CD4-positive, alpha-beta T cell (primary cell): ENCODE measurements at regions not wholly inside any gene's neighbourhood (a gene's known extent, or its start where the extent isn't known, plus 50 kb on each side); places are given as distances from the start of the nearest gene placed in this dataset.

Source experiments
- ATAC-seq: fragments of 200-7000 bp; cut with Tn5 transposase; one replicate; pipeline ENCODE4 v1.10.0; 2022; ENCODE audit warnings: mild to moderate bottlenecking; ENCODE audit not compliant: poor library complexity
- CTCF ChIA-PET: fragments of 350-600 bp; sonication (Branson Sonifier 250); formaldehyde crosslinking; loops from one replicate; lab custom pipeline; 2021; ENCODE audit warnings: antibody characterized with exemption, inconsistent platforms; lab: Charles Lee
- POLR2A ChIA-PET: fragments of 350-600 bp; sonication (Branson Sonifier 250); formaldehyde crosslinking; loops from one replicate; lab custom pipeline; 2021; ENCODE audit warnings: antibody characterized with exemption, inconsistent platforms; lab: Charles Lee
- DNase-seq, 14 experiments: peaks; one replicate each; pipeline ENCODE4 v3.0.0-alpha.2; 2013 to 2020; ENCODE audit warnings: mixed read lengths in 2 of 14
- H3K27ac ChIP-seq, 2 donors: one replicate each; pipeline versions ENCODE4 v1.5.1 to v1.7.0; 2013; ENCODE audit warnings: low read length in 2 of 2, low read depth in 1 of 2, mild to moderate bottlenecking in 1 of 2
- H3K27me3 ChIP-seq, 2 experiments: 1 replicate in 1 of 2; 2 replicates in 1 of 2; pipeline versions ENCODE4 v1.6.1 to v1.7.0; 2013; ENCODE audit warnings: low read length in 2 of 2, control low read depth in 1 of 2, mild to moderate bottlenecking in 1 of 2, moderate library complexity in 1 of 2; ENCODE audit not compliant: insufficient read depth in 2 of 2, control insufficient read depth in 1 of 2
- H3K36me3 ChIP-seq: one replicate; pipeline ENCODE4 v1.6.1; 2013; ENCODE audit warnings: low read length, control low read depth; ENCODE audit not compliant: insufficient read depth
- H3K4me1 ChIP-seq: one replicate; pipeline ENCODE4 v1.6.1; 2013; ENCODE audit warnings: low read length, control low read depth; ENCODE audit not compliant: insufficient read depth
- H3K4me3 ChIP-seq: one replicate; pipeline ENCODE4 v1.5.1; 2013; ENCODE audit warnings: mild to moderate bottlenecking, low read length, moderate library complexity
- H3K9me3 ChIP-seq, 2 experiments: 1 replicate in 1 of 2; 2 replicates in 1 of 2; pipeline versions ENCODE4 v1.6.1 to v1.7.0; 2013; ENCODE audit warnings: low read length in 2 of 2, mild to moderate bottlenecking in 2 of 2, control low read depth in 1 of 2, moderate library complexity in 1 of 2; ENCODE audit not compliant: control insufficient read depth in 1 of 2, insufficient read depth in 1 of 2
- H3K27ac Mint-ChIP-seq: one replicate; pipeline ENCODE4 v1.8.0; 2020; ENCODE audit warnings: mixed read lengths
- H3K27me3 Mint-ChIP-seq: one replicate; pipeline ENCODE4 v1.8.0; 2021; ENCODE audit warnings: mixed read lengths
- H3K36me3 Mint-ChIP-seq: one replicate; pipeline ENCODE4 v1.8.0; 2021; ENCODE audit warnings: low read depth, mixed read lengths
- H3K4me1 Mint-ChIP-seq: one replicate; pipeline ENCODE4 v1.8.0; 2021; ENCODE audit warnings: low read depth, mixed read lengths
- H3K4me3 Mint-ChIP-seq: one replicate; pipeline ENCODE4 v1.8.0; 2020; ENCODE audit warnings: mild to moderate bottlenecking, mixed read lengths
- H3K9me3 Mint-ChIP-seq: one replicate; pipeline ENCODE4 v1.8.0; 2020; ENCODE audit warnings: mixed read lengths
- intact Hi-C, 2 experiments: fragments of 100-400 bp; cut with DNase I in 1 of 2; cut with micrococcal nuclease in 1 of 2; formaldehyde crosslinking; loops; one replicate each; pipeline versions ENCODE4 v1.15.1 to v1.9.0; 2023 to 2025; cut with DNase I, micrococcal nuclease
- TF ChIP-seq, protein P1 (sequence below): fragments of 200-600 bp; IDR thresholded peaks from one replicate; pipeline ENCODE4 v1.8.0; 2022; ENCODE audit warnings: antibody characterized with exemption, mild to moderate bottlenecking

DNA sequence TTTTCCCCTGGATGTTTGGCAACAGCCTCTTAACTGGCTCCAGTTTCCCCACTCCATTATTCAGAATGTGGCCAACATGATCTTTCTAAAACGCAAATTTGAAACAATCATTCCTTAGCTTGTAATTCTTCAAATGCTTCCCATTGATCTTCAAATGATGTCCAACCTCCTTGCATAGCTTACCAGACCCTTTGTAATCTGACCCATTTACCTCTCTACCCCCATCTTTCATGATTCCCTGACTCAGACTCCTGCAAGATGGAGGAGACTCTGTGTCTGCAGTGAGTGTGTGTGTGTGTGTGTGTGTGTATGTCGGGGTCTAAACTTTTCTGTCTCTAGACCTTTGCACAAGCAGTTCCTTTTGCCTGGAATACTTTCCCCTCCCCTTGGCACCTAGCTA, 515.7 kb upstream of the PROK2 start:
- H3K27ac ChIP-seq = no peak overlapping the region
- Mint-ChIP-seq H3K36me3 (no peaks in the 10 kb centered on the region), H3K27ac (no peak overlapping the region), H3K4me3 (no peak overlapping the region), H3K9me3 (no peaks in the 10 kb centered on the region), H3K4me1 (no peaks in the 10 kb centered on the region), H3K27me3 (no peaks in the 10 kb centered on the region)
- ChIA-PET POLR2A (no interaction called here), CTCF (interaction anchor here (0.6 kb wide), 1 partner anchor 29 kb away, joined by 3 read pairs; no protein-coding TSS in a partner anchor)
- no peaks in the 10 kb centered on the region for H3K4me1 ChIP-seq
- DNase-seq (no peak), ATAC-seq (no peak)
- H3K36me3 ChIP-seq = no peaks in the 10 kb centered on the region
- TF ChIP-seq, protein P1, sequence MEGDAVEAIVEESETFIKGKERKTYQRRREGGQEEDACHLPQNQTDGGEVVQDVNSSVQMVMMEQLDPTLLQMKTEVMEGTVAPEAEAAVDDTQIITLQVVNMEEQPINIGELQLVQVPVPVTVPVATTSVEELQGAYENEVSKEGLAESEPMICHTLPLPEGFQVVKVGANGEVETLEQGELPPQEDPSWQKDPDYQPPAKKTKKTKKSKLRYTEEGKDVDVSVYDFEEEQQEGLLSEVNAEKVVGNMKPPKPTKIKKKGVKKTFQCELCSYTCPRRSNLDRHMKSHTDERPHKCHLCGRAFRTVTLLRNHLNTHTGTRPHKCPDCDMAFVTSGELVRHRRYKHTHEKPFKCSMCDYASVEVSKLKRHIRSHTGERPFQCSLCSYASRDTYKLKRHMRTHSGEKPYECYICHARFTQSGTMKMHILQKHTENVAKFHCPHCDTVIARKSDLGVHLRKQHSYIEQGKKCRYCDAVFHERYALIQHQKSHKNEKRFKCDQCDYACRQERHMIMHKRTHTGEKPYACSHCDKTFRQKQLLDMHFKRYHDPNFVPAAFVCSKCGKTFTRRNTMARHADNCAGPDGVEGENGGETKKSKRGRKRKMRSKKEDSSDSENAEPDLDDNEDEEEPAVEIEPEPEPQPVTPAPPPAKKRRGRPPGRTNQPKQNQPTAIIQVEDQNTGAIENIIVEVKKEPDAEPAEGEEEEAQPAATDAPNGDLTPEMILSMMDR = no peak
- H3K4me3 ChIP-seq = no peak overlapping the region
- H3K27me3 ChIP-seq = no peaks in the 10 kb centered on the region
- intact Hi-C loops = no loop called here
- no peaks in the 10 kb centered on the region for H3K9me3 ChIP-seq

DNA sequence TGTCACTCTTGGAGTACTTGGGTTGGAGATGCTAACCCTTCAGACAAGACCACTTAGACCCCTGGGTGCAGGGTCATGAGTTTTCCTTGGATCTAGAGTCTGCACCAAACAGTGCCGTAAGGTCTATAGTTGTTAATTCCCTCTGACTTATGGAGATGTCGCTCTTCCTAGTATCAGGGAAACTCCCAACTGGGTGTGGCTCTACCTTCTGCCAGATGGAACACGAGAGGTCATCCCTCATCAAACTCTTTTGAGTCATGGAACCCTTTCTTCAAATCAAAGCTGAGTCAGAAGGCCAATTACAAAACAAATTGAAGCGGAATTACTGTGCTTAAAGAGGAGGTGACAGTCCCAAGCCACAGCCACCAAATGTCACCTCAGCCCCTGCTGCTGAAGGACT, 514.9 kb upstream of the PROK2 start:
- H3K4me1 Mint-ChIP-seq = no peaks in the 10 kb centered on the region
- Histone ChIP-seq H3K27me3 (no peaks in the 10 kb centered on the region), H3K27ac (no peak overlapping the region), H3K4me3 (no peak overlapping the region), H3K36me3 (no peaks in the 10 kb centered on the region), H3K9me3 (no peaks in the 10 kb centered on the region), H3K4me1 (no peaks in the 10 kb centered on the region)
- intact Hi-C loops = no loop called here
- no peak overlapping the region for H3K4me3 Mint-ChIP-seq
- ATAC-seq = no peak
- DNase-seq = no peak
- no peak overlapping the region for H3K27ac Mint-ChIP-seq
- TF ChIP-seq, protein P1 = no peak
- no peaks in the 10 kb centered on the region for H3K9me3 Mint-ChIP-seq
- ChIA-PET POLR2A (no interaction called here), CTCF (no interaction called here)
- no peaks in the 10 kb centered on the region for H3K36me3 Mint-ChIP-seq
- H3K27me3 Mint-ChIP-seq = no peaks in the 10 kb centered on the region

DNA sequence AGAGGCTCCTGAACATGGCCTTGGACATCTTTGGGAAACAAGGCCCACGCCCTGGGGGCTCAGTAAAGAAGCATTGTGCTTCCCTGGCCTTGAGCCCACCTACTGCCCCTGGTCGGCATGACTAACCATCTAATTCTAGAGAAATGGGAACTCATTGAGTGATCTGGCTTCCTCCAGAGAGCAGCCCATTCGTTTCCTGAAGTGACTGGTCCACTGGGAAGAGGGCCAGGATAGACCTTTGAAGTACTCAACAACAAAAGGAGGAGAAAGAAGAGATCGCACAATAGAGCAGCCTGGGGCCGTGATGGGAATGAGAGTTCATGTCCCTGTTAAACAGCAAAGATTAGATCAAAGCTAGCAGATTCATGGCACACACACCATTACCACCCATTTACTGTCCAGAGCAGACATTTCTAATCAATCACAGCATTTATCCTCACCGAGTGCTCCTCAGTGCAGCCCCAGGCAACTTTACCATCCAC, 514.4 kb upstream of the PROK2 start:
- no peaks in the 10 kb centered on the region for H3K27me3 Mint-ChIP-seq

More for the DNA sequence above, 514.4 kb upstream of the PROK2 start:
- H3K36me3 Mint-ChIP-seq = no peaks in the 10 kb centered on the region
- no peak overlapping the region for H3K27ac Mint-ChIP-seq
- CTCF ChIA-PET = no interaction called here
- no peaks in the 10 kb centered on the region for H3K4me1 ChIP-seq
- no peaks in the 10 kb centered on the region for H3K9me3 ChIP-seq
- DNase-seq (no peak), ATAC-seq (no peak)
- no peak overlapping the region for H3K27ac ChIP-seq
- H3K4me1 Mint-ChIP-seq = no peaks in the 10 kb centered on the region
- intact Hi-C loops = no loop called here
- POLR2A ChIA-PET = no interaction called here
- H3K36me3 ChIP-seq = no peaks in the 10 kb centered on the region
- TF ChIP-seq, protein P1 = no peak
- H3K9me3 Mint-ChIP-seq = no peaks in the 10 kb centered on the region
- H3K27me3 ChIP-seq = no peaks in the 10 kb centered on the region
- no peak overlapping the region for H3K4me3 Mint-ChIP-seq
- H3K4me3 ChIP-seq = no peak overlapping the region
